GM23248 (cell line): ENCODE measurements at regions not wholly inside any gene's neighbourhood (a gene's known extent, or its start where the extent isn't known, plus 50 kb on each side); places are given as distances from the start of the nearest gene placed in this dataset.

Source experiments
- EZH2 ChIP-seq: fragments of 200-600 bp; sonication (generic); IDR thresholded peaks from 2 replicates; pipeline ENCODE4 v1.6.1; 2018; ENCODE audit warnings: antibody characterized with exemption, mild to moderate bottlenecking; ENCODE audit not compliant: insufficient read depth, poor library complexity, severe bottlenecking
- EZH2phosphoT487 ChIP-seq: fragments of 200-600 bp; sonication (generic); IDR thresholded peaks from 2 replicates; pipeline ENCODE4 v1.6.1; 2018; ENCODE audit warnings: antibody characterized with exemption, moderate library complexity, mild to moderate bottlenecking, low read depth; ENCODE audit not compliant: insufficient read depth

DNA sequence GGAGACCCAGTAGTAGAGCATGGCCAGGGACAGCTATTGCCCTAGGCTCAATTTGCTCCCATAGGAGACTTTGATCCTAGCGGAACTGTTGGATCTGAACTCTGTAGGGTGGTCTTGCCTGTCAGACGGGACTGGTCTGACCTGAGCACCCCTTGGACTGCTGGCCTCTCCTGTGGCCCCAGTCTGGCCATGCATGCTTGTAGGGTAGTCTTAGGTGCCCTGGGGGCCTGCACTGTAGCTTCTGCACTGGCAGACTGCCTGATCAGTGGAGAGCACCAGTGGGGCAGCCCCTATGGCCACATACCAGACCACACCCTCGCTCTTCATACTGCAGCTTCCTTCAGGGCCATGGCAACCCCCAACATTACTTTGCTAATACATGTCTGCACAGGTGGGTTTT is 396.1 kb upstream of the GRAMD2B start:
- no peak for TF ChIP-seq EZH2
- no peak for TF ChIP-seq EZH2phosphoT487
